HG03139 (cell line): ENCODE measurements at regions not wholly inside any gene's neighbourhood (a gene's known extent, or its start where the extent isn't known, plus 50 kb on each side); places are given as distances from the start of the nearest gene placed in this dataset.
"Not testable (repeated sequence)": the region's sequence is repeated elsewhere in the genome, so short reads cannot be mapped to it uniquely, and the experiment has no call there.

Experiments
- ATAC-seq: cut with Tn5 transposase; IDR thresholded peaks from one replicate; pipeline ENCODE4 v1.9.1; 2021; ENCODE audit not compliant: unreplicated experiment

DNA sequence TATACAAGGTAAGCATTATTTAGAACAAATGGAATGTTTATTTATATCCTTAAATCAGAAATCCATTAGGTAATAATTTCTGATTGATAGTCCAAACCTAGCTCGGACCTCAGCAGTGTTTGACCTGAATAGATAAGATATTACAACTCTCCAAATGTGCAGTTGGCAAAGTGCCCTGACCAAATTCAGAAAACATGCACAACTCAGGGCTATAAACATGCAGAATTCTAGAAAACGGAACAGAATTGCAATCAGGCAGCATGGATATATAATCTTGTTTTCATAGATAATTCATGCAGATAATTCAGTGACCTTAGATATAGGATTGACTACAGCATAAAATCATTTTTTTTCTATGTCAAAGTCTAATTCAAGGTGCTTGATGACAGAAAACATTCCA, 626.6 kb upstream of the CITED2 start:
- no peak for ATAC-seq

DNA sequence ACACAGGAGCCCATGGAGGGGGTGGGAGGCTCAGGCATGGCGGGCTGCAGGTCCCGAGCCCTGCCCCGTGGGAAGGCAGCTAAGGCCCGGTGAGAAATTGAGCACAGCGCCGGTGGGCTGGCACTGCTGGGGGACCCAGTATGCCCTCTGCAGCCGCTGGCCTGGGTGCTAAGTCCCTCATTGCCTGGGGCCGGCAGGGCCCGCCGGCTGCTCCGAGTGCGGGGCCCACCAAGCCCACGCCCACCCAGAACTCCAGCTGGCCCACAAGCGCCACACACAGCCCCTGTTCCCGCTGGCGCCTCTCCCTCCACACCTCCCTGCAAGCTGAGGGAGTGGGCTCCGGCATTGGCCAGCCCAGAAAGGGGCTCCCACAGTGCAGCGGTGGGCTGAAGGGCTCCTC, 625.2 kb upstream of the CITED2 start:
- ATAC-seq: not testable (repeated sequence)

GRCh38 chr6:139998478-139998877, 624.0 kb upstream of the CITED2 start:
- ATAC-seq: not testable (repeated sequence)

GRCh38 chr6:139996253-139996834, 621.9 kb upstream of the CITED2 start:
- no peak for ATAC-seq

- ATAC-seq: no peak
Measured at GRCh38 chr6:139994998-139995397, 620.5 kb upstream of the CITED2 start.

DNA sequence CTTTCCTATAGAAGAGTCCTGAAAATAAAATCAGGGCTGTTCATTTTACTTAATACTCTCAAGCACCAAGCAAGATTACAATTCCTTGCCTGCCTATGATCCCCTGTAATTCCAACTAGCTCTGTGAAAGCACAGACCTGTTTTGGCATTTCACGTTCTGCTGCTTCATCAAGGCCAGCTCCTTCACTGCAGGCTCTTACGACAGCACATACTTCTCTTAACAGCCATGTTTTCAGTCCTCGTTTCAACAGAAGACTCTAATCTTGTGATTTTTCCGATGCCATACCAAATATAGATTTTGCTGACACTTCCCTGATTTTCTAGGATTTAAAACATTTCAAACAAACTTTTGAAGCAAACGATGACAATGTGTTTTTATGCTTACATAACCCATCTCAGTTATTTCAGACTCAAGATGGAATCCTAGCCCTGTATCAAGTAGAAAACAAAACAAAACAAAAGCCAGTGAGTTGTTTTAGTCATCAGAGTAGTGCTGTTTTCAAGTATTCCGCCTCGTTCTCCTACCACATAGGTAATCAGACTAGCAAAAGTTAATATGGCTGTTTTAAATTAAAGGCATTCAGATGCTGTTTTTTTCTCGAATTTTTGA, 616.5 kb upstream of the CITED2 start:
- no peak for ATAC-seq

GRCh38 chr6:139990026-139990686, 615.7 kb upstream of the CITED2 start:
- ATAC-seq: no peak

DNA sequence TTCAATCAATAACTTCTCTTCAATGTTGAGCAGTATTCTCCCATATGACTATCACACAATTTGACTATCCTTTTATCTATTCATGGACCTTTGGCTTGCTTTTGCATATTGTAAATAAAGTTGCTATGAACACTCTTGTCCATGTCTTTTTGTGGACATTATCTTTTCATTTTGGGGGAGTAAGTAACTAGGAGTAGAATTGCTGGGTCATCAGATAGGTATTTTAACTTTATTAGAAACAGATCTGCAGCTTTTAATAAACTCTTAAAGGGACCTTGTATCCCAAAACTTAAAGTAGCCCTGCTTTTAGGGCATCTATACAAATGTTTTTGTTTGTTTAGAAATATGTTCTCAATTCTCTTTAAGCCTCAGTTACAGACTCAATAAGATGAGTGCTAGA, 614.2 kb upstream of the CITED2 start:
- no peak for ATAC-seq

DNA sequence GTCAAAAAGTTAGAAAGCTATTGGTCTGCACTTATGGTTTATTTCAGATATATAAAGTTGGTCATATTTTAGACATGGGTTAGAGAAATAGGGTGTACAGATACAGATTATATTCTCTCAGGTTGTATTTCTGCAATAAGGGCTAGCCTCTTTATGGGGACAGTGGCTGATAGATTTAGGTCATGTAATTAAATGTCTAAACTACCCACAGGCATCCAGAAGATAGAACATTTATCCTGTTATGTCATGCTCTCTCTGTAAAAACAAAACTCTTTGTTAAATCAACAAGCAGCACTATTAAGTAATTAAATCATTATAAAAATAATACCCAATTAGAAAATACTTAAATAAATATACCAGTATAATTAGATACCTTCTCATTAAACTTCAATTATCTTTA, 612.6 kb upstream of the CITED2 start:
- ATAC-seq: no peak

- ATAC-seq: no peak
Measured at GRCh38 chr6:139985236-139985815, 610.9 kb upstream of the CITED2 start.

GRCh38 chr6:139984317-139984716, 609.9 kb upstream of the CITED2 start:
- ATAC-seq: no peak

- ATAC-seq: no peak
Measured at GRCh38 chr6:139983555-139984276, 609.3 kb upstream of the CITED2 start.

GRCh38 chr6:139982652-139983295, 608.3 kb upstream of the CITED2 start:
- no peak for ATAC-seq

DNA sequence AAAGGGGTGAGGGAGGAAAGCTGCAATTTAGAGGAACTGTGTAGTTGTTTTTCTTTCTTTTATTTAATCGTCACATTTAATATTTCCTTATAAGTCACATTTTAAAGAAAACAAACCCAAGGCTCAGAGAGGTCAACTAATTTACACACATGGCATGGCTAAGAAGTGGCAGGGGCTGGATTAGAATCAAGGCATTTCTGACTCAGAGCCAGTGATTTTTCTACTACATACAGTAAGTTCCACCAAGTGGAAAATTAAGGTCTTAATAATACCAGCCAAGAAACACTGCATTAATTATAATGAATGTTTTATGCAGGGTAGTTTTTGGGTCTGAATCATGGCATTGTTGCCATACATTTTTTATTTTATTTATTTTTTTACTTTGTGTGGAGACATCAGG, 607.7 kb upstream of the CITED2 start:
- no peak for ATAC-seq

GRCh38 chr6:139981768-139982181, 607.3 kb upstream of the CITED2 start:
- no peak for ATAC-seq

DNA sequence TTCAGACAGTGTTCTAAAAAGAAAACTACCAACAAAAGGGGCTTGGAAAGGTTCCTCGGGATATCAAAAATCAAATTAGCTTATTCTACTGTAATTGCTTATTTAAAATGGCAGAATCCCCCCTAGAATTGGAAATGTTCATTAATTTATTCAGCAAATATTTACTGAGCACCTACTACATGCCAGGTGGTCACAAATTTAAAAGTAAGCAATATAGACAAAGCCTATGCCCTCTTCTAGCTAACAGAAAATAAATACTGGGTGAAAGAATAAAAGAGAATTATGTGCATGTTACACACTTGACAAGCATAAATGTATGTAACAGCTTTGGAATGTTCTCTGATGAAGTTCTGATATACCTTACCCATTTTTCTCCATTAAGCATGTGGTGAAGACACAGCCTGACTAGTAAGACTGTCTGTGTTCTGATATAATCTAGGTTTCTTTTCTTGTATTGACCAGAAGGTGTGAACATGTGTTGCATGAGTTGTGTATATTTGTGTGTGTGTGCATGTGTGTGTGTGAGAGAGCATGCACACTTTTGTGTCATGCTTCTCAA, 606.7 kb upstream of the CITED2 start:
- ATAC-seq: no peak

DNA sequence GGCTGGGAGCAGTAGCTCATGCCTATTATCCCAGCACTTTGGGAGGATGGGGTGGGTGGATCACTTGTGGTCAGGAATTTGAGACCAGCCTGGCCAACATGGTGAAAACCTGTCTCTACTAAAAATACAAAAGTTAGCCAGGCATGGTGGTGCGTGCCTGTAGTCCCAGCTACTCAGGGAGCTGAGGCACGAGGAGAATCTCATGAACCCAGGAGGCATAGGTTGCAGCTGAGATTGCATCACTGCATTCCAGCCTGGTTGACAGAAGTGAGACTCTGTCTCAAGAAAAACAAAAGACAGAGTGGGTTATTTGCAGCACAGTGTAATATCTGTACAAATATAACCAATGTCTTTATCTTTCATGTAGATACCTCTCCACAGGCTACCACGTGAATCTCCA, 606.2 kb upstream of the CITED2 start:
- ATAC-seq: not testable (repeated sequence)

GRCh38 chr6:139979021-139979725, 604.7 kb upstream of the CITED2 start:
- ATAC-seq: no peak

DNA sequence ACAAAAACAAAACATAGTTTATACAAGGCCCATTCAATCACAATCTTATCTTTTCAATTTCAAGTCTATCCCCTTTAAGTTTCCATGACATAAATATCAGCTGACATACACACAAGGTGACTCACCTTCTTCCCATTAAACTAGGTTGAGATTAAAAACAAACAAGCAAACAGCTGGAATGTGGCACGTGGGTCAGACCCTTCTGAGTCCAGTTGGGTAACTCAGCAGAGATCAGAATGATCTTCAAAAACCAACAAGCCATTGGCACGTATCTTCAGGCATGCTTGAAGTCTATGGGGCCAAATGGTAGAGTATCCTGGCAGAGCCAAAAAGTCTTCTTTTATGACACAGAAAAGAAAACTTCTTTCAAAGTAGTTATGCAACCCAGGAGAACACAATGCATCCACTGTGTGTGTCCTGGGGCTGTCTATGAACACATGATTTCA, 603.5 kb upstream of the CITED2 start:
- ATAC-seq: no peak
